A673 (cell line): ENCODE measurements at regions not wholly inside any gene's neighbourhood (a gene's known extent, or its start where the extent isn't known, plus 50 kb on each side); places are given as distances from the start of the nearest gene placed in this dataset.
"Not testable (repeated sequence)": the region's sequence is repeated elsewhere in the genome, so short reads cannot be mapped to it uniquely, and the experiment has no call there.

Source experiments
- CTCF ChIP-seq: fragments of 300-800, 200-600 bp; sonication (generic); conservative IDR thresholded peaks from 2 replicates; pipeline ENCODE4 v1.5.1; 2017; ENCODE audit warnings: low read depth, mild to moderate bottlenecking, antibody characterized with exemption, low read length, moderate library complexity, mixed read lengths
- EZH2 ChIP-seq: fragments of 200-600 bp; sonication (generic); IDR thresholded peaks from 2 replicates; pipeline ENCODE4 v1.6.1; 2017; ENCODE audit warnings: borderline replicate concordance, low read depth, mild to moderate bottlenecking, mixed read lengths, antibody characterized with exemption, low read length; ENCODE audit not compliant: poor library complexity, severe bottlenecking

GRCh38 chr6:168233875-168234213, 85.7 kb downstream of the DACT2 start:
- peak; percentile 11; the same call in 1 of the 2 replicates for TF ChIP-seq CTCF
- TF ChIP-seq EZH2 = not testable (repeated sequence)
